Hepatocyte (in vitro differentiated cells): ENCODE measurements at regions not wholly inside any gene's neighbourhood (a gene's known extent, or its start where the extent isn't known, plus 50 kb on each side); places are given as distances from the start of the nearest gene placed in this dataset.

Experiments used
- DNase-seq: peaks from one replicate; pipeline ENCODE4 v3.0.0-alpha.2; 2016; ENCODE audit warnings: low spot score
- H2AFZ ChIP-seq: fragments of 200-600 bp; sonication (generic); 2 replicates; pipeline ENCODE4 v1.6.0; 2016; ENCODE audit warnings: antibody characterized with exemption, mild to moderate bottlenecking
- H3K27ac ChIP-seq: fragments of 200-600 bp; sonication (generic); 2 replicates; pipeline ENCODE4 v1.5.1; 2016; ENCODE audit warnings: mild to moderate bottlenecking
- H3K27me3 ChIP-seq: fragments of 200-600 bp; sonication (generic); 2 replicates; pipeline ENCODE4 v1.6.1; 2016
- H3K36me3 ChIP-seq: fragments of 200-600 bp; sonication (generic); replicated peaks from 2 replicates; pipeline ENCODE4 v1.5.1; 2016; ENCODE audit warnings: low read depth; ENCODE audit not compliant: insufficient read depth
- H3K4me1 ChIP-seq: fragments of 200-600 bp; sonication (generic); 2 replicates; pipeline ENCODE4 v1.5.1; 2016; ENCODE audit warnings: mild to moderate bottlenecking, moderate library complexity; ENCODE audit not compliant: insufficient read depth
- H3K4me2 ChIP-seq: fragments of 200-600 bp; sonication (generic); 2 replicates; pipeline ENCODE4 v1.6.0; 2016
- H3K4me3 ChIP-seq: fragments of 200-600 bp; sonication (generic); 2 replicates; pipeline ENCODE4 v1.5.1; 2016; ENCODE audit warnings: mild to moderate bottlenecking
- H3K79me2 ChIP-seq: fragments of 200-600 bp; sonication (generic); 2 replicates; pipeline ENCODE4 v1.6.0; 2017; ENCODE audit warnings: mild to moderate bottlenecking
- H3K9me2 ChIP-seq: fragments of 200-600 bp; sonication (generic); replicated peaks from 2 replicates; pipeline ENCODE4 v1.6.0; 2017; ENCODE audit warnings: mild to moderate bottlenecking; ENCODE audit not compliant: insufficient read depth
- H3K9me3 ChIP-seq: fragments of 200-600 bp; sonication (generic); 2 replicates; pipeline ENCODE4 v1.5.1; 2016; ENCODE audit warnings: low read depth, mild to moderate bottlenecking
- H4K20me1 ChIP-seq: fragments of 200-600 bp; sonication (generic); 2 replicates; pipeline ENCODE4 v1.6.0; 2016; ENCODE audit warnings: mild to moderate bottlenecking; ENCODE audit not compliant: insufficient read depth, poor library complexity, severe bottlenecking
- EZH2 ChIP-seq: fragments of 200-600 bp; sonication (generic); IDR thresholded peaks from 2 replicates; pipeline ENCODE4 v1.6.1; 2016; ENCODE audit warnings: antibody characterized with exemption, mild to moderate bottlenecking, borderline replicate concordance
- EZH2phosphoT487 ChIP-seq: fragments of 200-600 bp; sonication (generic); IDR thresholded peaks from one replicate; pipeline ENCODE4 v1.6.1; 2018; ENCODE audit warnings: antibody characterized with exemption, mild to moderate bottlenecking, low read depth, moderate library complexity; ENCODE audit not compliant: unreplicated experiment, severe bottlenecking
- WGBS: methylation state at CpG from one replicate; pipeline ENCODE4 v1.1.6; 2016; ENCODE audit warnings: low lambda C conversion rate; ENCODE audit errors: missing lambda C conversion rate; 5-methylcytosine and 5-hydroxymethylcytosine counted together
- TF ChIP-seq, protein P1 (sequence below): fragments of 200-600 bp; sonication (generic); IDR thresholded peaks from 2 replicates; pipeline ENCODE4 v1.5.1; 2016; ENCODE audit warnings: antibody characterized with exemption, mild to moderate bottlenecking; ENCODE audit not compliant: poor library complexity

DNA sequence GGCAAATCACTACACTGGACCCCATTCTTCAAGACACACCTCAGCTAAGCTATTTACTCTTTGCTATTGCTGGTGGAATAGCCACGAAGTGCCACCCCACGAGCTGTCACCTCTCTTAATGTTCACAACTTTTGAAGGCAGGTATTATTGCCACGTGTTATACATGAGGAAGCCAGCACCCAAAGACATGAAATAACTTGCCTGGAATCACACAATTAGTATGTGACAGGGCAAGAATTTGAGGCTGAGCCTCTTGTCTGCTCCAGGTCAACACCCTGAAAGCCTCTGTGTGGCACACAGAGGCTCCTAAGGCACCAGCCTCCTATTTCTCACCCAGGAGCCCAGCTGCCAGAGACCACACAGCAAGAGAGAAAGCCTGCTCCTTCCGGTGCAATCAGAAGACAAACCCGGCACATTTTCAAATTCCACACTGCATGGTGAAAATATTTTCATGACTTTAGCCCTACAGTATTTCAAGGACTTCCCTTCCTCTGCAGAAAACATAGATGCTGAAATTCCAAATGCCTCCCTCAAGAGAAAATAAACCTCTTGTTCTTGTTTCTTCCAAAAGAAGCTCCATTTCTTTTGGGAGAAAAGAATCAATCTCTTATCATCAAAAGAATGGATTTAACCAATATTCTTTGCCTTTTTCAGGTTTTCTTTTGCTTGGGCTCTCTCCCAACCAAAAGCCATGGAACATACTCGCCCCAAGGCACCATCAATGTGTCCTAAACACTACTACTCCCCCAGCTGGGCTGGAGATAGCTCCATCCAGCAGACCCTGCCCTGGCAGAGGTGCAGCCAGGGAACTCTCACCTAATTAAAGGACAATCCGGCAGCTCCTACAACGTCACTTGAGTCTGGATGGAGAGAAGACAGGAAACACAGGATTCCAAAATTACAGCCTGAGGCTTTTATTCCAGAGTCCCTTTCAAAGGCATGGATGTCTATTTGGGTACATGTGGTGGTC lies 84.7 kb upstream of the THBS1 start:
- Histone ChIP-seq H3K9me2 (no peaks in the 10 kb centered on the region), H2AFZ (no peak overlapping the region), H3K4me3 (no peak overlapping the region), H3K27ac (no peak overlapping the region), H3K27me3 (no peaks in the 10 kb centered on the region), H3K36me3 (no peaks in the 10 kb centered on the region), H3K79me2 (no peaks in the 10 kb centered on the region), H3K4me2 (no peak overlapping the region), H3K9me3 (no peaks in the 10 kb centered on the region), H4K20me1 (no peaks in the 10 kb centered on the region), H3K4me1 (peaks cover 16% of the 10 kb centered on the region)
- DNase-seq = no peak
- TF ChIP-seq EZH2 = no peak
- TF ChIP-seq, protein P1, sequence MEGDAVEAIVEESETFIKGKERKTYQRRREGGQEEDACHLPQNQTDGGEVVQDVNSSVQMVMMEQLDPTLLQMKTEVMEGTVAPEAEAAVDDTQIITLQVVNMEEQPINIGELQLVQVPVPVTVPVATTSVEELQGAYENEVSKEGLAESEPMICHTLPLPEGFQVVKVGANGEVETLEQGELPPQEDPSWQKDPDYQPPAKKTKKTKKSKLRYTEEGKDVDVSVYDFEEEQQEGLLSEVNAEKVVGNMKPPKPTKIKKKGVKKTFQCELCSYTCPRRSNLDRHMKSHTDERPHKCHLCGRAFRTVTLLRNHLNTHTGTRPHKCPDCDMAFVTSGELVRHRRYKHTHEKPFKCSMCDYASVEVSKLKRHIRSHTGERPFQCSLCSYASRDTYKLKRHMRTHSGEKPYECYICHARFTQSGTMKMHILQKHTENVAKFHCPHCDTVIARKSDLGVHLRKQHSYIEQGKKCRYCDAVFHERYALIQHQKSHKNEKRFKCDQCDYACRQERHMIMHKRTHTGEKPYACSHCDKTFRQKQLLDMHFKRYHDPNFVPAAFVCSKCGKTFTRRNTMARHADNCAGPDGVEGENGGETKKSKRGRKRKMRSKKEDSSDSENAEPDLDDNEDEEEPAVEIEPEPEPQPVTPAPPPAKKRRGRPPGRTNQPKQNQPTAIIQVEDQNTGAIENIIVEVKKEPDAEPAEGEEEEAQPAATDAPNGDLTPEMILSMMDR = no peak
- TF ChIP-seq EZH2phosphoT487 = no peak
- WGBS = 62% methylated on average over 8 of the region's 8 CpGs

DNA sequence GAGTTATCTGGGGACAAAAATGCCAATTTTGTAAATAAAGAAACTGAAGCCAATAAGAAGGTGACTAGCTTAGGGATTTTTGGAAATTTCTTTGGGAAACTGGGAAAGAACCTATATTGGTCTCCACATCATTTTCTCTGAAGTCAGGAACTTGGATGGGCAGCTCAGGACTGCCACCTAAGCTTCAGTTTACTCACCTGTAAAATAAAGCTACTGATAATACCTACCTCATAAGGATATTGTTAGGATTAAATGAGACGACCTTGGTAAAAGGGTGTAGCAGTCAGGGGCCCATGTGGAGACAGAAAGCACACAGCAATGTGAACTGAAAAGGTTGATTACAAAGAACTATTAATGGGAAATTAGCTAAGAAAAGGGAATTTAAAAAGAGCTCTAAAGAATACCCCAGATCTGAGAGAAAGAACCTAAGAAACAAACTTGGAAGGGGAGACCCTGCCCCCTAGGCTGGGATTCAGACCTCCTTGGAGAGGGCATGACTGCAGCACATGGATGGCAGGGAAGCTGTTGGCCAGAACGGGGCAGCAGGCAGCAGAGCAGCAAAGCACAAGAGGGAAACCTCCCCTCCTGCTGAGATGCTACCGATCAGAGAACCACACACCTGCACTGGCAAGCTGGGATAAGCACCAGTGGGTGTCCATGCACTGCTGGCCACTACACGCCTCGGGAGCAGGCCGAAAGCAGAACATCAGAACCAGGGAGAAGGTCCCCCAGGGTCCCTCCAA lies 83.7 kb upstream of the THBS1 start:
- Histone ChIP-seq H3K27ac (no peak overlapping the region), H2AFZ (no peak overlapping the region), H3K79me2 (no peaks in the 10 kb centered on the region), H3K4me3 (no peak overlapping the region), H3K36me3 (no peaks in the 10 kb centered on the region), H3K27me3 (no peaks in the 10 kb centered on the region), H3K9me2 (no peaks in the 10 kb centered on the region), H3K4me1 (peaks cover 11% of the 10 kb centered on the region), H4K20me1 (no peaks in the 10 kb centered on the region), H3K9me3 (no peaks in the 10 kb centered on the region), H3K4me2 (no peak overlapping the region)
- DNase-seq = no peak
- TF ChIP-seq EZH2phosphoT487 (no peak), EZH2 (no peak)
- TF ChIP-seq, protein P1 = no peak
- 89% methylated on average over 6 of the region's 6 CpGs for WGBS

DNA sequence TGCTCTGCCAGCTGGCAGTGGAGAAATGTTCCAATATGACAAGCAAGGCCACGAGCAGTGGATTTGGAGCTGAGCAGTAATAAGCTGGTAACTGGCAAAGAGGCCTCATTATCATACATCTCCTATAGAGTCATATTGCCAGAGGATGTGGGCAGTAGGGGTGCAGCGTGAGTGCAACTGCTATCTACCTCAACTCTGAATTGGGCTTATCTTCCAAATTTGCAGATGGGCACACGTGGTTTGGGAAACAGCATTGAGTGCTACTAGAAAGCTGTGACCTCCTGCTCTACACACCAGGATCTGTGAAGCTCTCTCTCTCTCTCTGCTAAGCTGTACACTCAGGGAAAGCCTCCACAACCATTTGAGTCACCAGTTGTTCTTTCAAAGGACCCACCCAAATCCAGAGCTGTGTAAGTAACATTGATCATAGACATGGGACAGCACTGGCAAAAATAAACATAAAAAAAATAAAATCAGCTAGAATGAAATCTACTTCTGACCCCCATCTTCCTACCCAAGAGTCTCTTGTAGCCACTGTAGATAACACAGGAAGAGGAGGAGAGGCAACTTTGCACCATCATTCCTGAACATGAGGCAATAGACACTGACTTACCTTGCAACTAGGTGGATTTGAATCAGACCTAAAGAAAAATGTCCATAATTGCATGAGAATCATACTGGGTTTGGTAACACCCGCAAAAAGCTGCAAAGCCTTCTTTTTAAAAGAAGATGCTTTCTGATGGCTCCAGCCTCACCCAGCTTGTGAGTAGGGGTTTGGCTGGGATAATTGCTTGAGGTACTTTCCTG lies 82.9 kb upstream of the THBS1 start:
- H3K27me3 ChIP-seq = no peaks in the 10 kb centered on the region

More for the DNA sequence above, 82.9 kb upstream of the THBS1 start:
- no peak overlapping the region for H3K4me2 ChIP-seq
- no peak overlapping the region for H3K4me3 ChIP-seq
- peaks cover 12% of the 10 kb centered on the region for H3K4me1 ChIP-seq
- TF ChIP-seq EZH2 (no peak), EZH2phosphoT487 (no peak)
- no peak overlapping the region for H2AFZ ChIP-seq
- H3K9me3 ChIP-seq = no peaks in the 10 kb centered on the region
- peak overlapping the region; percentile 42 for H3K27ac ChIP-seq
- no peaks in the 10 kb centered on the region for H3K9me2 ChIP-seq
- WGBS = 72% methylated on average over 4 of the region's 4 CpGs
- H3K36me3 ChIP-seq = no peaks in the 10 kb centered on the region
- no peak for DNase-seq
- no peaks in the 10 kb centered on the region for H3K79me2 ChIP-seq
- H4K20me1 ChIP-seq = no peaks in the 10 kb centered on the region
